HG03457 (cell line): ENCODE measurements at regions not wholly inside any gene's neighbourhood (a gene's known extent, or its start where the extent isn't known, plus 50 kb on each side); places are given as distances from the start of the nearest gene placed in this dataset.
"Not testable (repeated sequence)": the region's sequence is repeated elsewhere in the genome, so short reads cannot be mapped to it uniquely, and the experiment has no call there.

Experiments used
- ATAC-seq: cut with Tn5 transposase; IDR thresholded peaks from one replicate; pipeline ENCODE4 v1.9.1; 2021; ENCODE audit warnings: moderate number of reproducible peaks; ENCODE audit not compliant: unreplicated experiment

DNA sequence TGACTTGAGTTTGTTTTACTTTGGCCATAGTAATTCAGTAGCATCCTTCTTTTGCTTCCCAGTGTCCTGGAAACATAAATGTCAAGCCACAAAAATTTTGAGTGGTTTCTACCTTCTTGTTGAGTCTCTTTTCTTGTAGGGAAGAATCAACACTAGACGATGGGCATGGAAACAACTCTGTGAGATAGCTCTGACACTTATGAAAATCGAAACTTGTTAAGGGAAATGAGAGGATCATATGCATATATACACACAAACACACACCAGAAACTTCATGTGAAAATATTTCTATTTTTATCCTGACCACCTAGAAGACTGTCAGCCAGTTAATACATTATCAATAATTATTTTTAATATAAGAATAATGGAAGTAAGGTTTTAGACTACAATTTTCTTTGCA, 1247.3 kb upstream of the FLRT2 start:
- ATAC-seq: no peak

GRCh38 chr14:84288781-84289180, 1241.2 kb upstream of the FLRT2 start:
- ATAC-seq: no peak

GRCh38 chr14:84298663-84299195, 1231.2 kb upstream of the FLRT2 start:
- no peak for ATAC-seq

- no peak for ATAC-seq
Observed at GRCh38 chr14:84303140-84303539, 1226.8 kb upstream of the FLRT2 start.

DNA sequence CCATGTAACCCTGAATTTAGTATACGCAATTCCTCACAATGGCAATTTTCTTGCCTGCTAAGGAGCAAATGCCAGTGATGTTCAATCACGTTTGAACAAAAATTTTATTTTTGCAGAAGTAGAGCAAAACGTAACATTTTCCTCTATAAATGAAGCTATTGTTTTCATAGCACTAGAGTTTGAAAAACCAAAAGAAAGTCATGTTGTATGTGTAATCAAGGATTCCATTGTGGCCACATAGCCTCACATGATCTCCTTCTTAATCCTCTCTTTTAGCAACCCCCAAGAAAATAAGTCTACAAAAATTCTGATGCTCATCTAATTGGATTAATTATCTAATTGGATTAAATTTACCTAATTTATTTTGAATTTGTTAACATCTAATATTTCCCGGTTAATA, 1217.4 kb upstream of the FLRT2 start:
- ATAC-seq: no peak

- ATAC-seq: no peak
Observed at GRCh38 chr14:84323450-84323849, 1206.5 kb upstream of the FLRT2 start.

GRCh38 chr14:84323978-84324377, 1206.0 kb upstream of the FLRT2 start:
- no peak for ATAC-seq

GRCh38 chr14:84336433-84336832, 1193.5 kb upstream of the FLRT2 start:
- ATAC-seq: no peak

DNA sequence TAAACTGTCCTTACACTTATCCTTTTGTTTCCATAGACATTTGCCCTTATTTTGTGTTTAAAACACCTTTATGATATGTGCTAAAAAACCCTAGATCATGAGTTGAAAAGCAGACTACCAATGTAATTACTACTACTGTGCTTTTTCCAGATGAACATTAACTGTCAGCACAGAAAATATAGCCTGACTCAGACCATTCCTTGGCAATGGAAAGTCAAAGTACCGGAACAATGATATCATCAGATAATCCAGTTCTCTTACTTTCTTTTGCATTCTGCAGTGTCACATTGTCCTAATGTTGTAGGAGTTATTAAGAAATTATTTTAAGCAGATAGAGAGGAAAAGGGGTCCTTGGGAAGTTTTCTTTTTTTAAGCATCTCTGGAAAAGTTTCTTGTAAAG, 1189.0 kb upstream of the FLRT2 start:
- ATAC-seq: no peak

DNA sequence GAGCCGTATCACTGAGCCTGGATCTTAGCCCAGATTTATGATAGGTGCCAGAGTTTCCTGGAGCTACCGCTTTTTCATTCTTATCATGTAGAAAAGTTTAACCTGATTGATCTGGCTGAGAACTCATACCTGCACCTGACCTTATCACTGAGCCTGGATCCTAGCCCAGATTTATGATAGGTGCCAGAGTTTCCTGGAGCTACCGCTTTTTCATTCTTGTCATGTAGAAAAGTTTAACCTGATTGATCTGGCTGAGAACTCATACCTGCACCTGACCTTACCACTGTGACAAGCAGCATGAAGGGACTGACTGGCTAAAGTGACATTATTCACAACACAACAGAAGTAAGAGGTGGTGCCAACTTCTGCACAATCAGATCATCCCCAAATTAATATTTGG, 1188.1 kb upstream of the FLRT2 start:
- not testable (repeated sequence) for ATAC-seq

- no peak for ATAC-seq
Observed at GRCh38 chr14:84343656-84344055, 1186.3 kb upstream of the FLRT2 start.

DNA sequence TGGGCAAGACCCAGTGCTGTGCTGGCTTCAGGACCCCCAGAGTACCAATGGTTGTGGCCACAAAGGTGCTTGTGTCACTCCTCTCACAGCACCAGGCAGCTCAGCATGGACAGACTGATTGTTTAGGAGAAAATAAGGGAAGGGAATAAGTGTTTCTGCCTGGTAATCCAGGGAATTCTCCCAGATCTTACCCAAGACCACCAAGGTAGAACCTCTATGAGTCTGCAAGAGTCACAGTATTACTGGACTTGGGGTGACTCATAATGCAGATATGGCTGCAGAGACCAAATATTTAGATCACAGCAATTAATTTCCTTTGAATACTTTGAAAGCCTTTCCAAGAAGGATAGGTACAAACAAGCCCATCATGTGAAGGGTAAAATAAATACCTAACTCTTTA, 1178.3 kb upstream of the FLRT2 start:
- no peak for ATAC-seq

- ATAC-seq: no peak
Observed at GRCh38 chr14:84361476-84361875, 1168.5 kb upstream of the FLRT2 start.

GRCh38 chr14:84375235-84375634, 1154.7 kb upstream of the FLRT2 start:
- no peak for ATAC-seq

DNA sequence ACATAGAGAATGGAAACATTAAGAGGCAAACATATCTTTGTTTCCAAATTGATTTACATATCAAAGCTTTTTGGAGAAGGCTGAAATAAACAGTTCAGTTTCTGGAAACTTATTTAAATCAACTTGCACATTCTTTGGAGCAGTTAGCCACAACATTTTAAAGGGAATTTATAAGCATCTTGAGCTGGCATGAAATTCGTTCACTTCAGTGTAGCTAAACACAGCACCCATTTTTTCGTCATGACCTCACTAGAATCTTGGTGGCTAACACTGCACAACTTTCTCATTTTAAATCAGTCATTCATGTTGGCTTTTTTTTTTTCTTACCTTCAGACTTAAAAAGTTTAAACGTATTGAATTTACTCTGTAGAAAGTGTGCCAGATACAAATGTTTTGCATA, 1139.9 kb upstream of the FLRT2 start:
- no peak for ATAC-seq

- ATAC-seq: no peak
Observed at GRCh38 chr14:84397631-84398030, 1132.3 kb upstream of the FLRT2 start.

DNA sequence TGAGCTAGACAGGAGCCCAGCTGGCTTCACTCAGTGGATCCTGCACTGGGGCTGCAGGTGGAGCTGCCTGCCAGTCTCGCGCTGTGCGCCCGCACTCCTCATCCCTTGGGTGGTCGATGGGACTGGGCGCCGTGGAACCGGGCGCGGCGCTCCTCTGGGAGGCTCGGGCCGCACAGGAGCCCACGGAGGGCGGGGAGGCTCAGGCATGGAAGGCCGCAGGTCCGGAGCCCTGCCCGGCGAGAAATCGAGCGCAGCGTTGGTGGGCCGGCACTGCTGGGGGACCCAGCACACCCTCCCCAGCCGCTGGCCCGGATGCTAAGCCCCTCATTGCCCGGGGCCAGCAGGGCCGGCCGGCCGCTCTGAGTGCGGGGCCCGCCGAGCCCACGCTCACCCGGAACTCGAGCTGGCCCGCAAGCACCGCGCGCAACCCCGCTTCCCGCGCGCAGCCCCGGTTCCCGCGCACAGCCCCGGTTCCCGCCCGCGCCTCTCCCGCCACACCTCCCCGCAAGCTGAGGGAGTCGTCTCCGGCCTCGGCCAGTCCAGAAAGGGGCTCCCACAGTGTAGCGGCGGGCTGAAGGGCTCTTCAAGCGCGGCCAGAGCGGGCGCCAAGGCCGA, 1130.5 kb upstream of the FLRT2 start:
- ATAC-seq: no peak

DNA sequence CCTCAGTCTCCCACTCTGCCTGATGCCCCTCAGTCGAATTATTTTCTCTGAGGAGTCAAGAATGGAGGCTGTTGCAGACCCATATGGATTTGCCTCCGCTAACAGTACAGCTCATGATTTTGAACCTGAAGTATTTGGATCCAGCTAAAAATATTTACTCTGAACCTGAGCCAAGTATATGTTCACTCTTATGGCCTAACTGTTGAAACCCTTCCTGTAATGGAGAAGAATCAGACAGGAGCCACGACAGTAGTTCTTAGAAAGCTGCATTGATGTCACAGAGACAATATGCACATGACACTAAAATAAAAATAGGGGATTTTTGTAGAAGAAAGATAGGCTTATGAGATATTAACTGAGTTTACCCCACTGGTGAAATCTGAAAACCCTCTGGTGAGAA, 1128.3 kb upstream of the FLRT2 start:
- no peak for ATAC-seq

GRCh38 chr14:84403585-84403984, 1126.4 kb upstream of the FLRT2 start:
- no peak for ATAC-seq

GRCh38 chr14:84404246-84404645, 1125.7 kb upstream of the FLRT2 start:
- ATAC-seq: no peak

DNA sequence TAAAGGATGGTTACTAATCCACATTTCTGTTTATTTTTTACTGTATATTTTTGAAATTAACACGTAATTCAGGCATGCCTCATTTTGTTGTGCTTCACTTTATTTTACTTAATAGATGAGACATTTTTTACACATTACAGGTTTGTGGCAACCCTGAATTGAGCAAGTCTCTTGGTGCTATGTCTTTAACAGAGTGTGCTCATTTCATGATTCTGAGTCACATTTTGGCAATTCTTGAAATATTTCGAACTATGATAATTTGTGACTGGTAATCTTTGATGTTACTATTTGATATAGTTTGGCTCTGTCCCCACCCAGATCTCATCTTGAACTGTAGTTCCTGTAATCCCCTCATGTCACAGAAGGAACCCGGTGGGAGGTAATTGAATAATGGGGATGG, 1120.5 kb upstream of the FLRT2 start:
- ATAC-seq: no peak

GRCh38 chr14:84410344-84410743, 1119.6 kb upstream of the FLRT2 start:
- ATAC-seq: no peak

- no peak for ATAC-seq
Observed at GRCh38 chr14:84420221-84420620, 1109.7 kb upstream of the FLRT2 start.
